DOHH2 (cell line): ENCODE measurements at regions not wholly inside any gene's neighbourhood (a gene's known extent, or its start where the extent isn't known, plus 50 kb on each side); places are given as distances from the start of the nearest gene placed in this dataset.

Experiments used
- H3F3A ChIP-seq: fragments of 200-600 bp; sonication (generic), shearing (Covaris generic); 2 replicates; pipeline ENCODE4 v1.6.0; 2016; ENCODE audit warnings: antibody characterized with exemption, mild to moderate bottlenecking; ENCODE audit not compliant: control insufficient read depth, insufficient read depth
- H3K27ac ChIP-seq: fragments of 200-600 bp; sonication (generic); 2 replicates; pipeline ENCODE4 v1.5.1; 2014; ENCODE audit warnings: low read depth, mild to moderate bottlenecking, low read length, moderate library complexity
- H3K27me3 ChIP-seq: fragments of 200-600 bp; sonication (generic); 2 replicates; pipeline ENCODE4 v1.6.1; 2014; ENCODE audit warnings: mild to moderate bottlenecking, low read length, mixed read lengths; ENCODE audit not compliant: control insufficient read depth
- H3K36me3 ChIP-seq: fragments of 200-600 bp; sonication (generic); 2 replicates; pipeline ENCODE4 v1.6.1; 2014; ENCODE audit warnings: mild to moderate bottlenecking, low read length, moderate library complexity, mixed read lengths; ENCODE audit not compliant: control insufficient read depth
- H3K4me1 ChIP-seq: fragments of 200-600 bp; sonication (generic); 2 replicates; pipeline ENCODE4 v1.6.1; 2014; ENCODE audit warnings: mild to moderate bottlenecking, low read length, mixed read lengths; ENCODE audit not compliant: control insufficient read depth
- H3K4me2 ChIP-seq: fragments of 200-600 bp; sonication (generic); 2 replicates; pipeline ENCODE4 v1.6.0; 2014; ENCODE audit warnings: mild to moderate bottlenecking, low read length, moderate library complexity
- H3K4me3 ChIP-seq: fragments of 200-600 bp; sonication (generic); 2 replicates; pipeline ENCODE4 v1.5.1; 2014; ENCODE audit warnings: mild to moderate bottlenecking, low read length, mixed read lengths
- H3K79me2 ChIP-seq: fragments of 200-600 bp; sonication (generic); 2 replicates; pipeline ENCODE4 v1.6.1; 2014; ENCODE audit warnings: mild to moderate bottlenecking, low read length, mixed read lengths; ENCODE audit not compliant: control insufficient read depth
- H3K9me2 ChIP-seq: fragments of 200-600 bp; sonication (generic); replicated peaks from 2 replicates; pipeline ENCODE4 v1.6.1; 2014; ENCODE audit warnings: mild to moderate bottlenecking, low read length, mixed read lengths; ENCODE audit not compliant: control insufficient read depth
- H3K9me3 ChIP-seq: fragments of 200-600 bp; sonication (generic); 2 replicates; pipeline ENCODE4 v1.6.1; 2014; ENCODE audit warnings: antibody characterized with exemption, low read length, mixed read lengths; ENCODE audit not compliant: control insufficient read depth, insufficient read depth
- H4K20me1 ChIP-seq: fragments of 200-600 bp; sonication (generic); 2 replicates; pipeline ENCODE4 v1.6.0; 2014; ENCODE audit warnings: low read depth, mild to moderate bottlenecking, antibody characterized with exemption, low read length, moderate library complexity; ENCODE audit not compliant: control insufficient read depth, insufficient read depth
- CTCF ChIP-seq: fragments of 200-600 bp; sonication (generic); IDR thresholded peaks from one replicate; pipeline ENCODE4 v1.5.1; 2014; ENCODE audit warnings: antibody characterized with exemption, mild to moderate bottlenecking, low read depth, low read length; ENCODE audit not compliant: poor library complexity, severe bottlenecking
- EZH2phosphoT487 ChIP-seq: fragments of 200-600 bp; sonication (generic); IDR thresholded peaks from 2 replicates; pipeline ENCODE4 v1.6.1; 2017; ENCODE audit warnings: borderline replicate concordance, mild to moderate bottlenecking, antibody characterized with exemption, low read length, moderate library complexity, mixed read lengths

GRCh38 chr21:19145682-19146293 lies 742.2 kb upstream of the TMPRSS15 start:
- Histone ChIP-seq H3K27ac (no peak overlapping the region), H3K4me2 (no peak overlapping the region), H3F3A (no peaks in the 10 kb centered on the region), H3K4me3 (no peak overlapping the region), H3K79me2 (no peaks in the 10 kb centered on the region), H3K9me3 (no peaks in the 10 kb centered on the region; the same call in 1 of the 2 replicates), H3K27me3 (no peaks in the 10 kb centered on the region), H3K9me2 (no peaks in the 10 kb centered on the region), H4K20me1 (no peaks in the 10 kb centered on the region), H3K4me1 (no peaks in the 10 kb centered on the region), H3K36me3 (no peaks in the 10 kb centered on the region)
- TF ChIP-seq EZH2phosphoT487, result no peak
- TF ChIP-seq CTCF, result no peak

- no peaks in the 10 kb centered on the region for H3K9me2 ChIP-seq
- H4K20me1 ChIP-seq, result no peaks in the 10 kb centered on the region
- H3K4me3 ChIP-seq, result no peak overlapping the region
- H3K36me3 ChIP-seq, result no peaks in the 10 kb centered on the region
- TF ChIP-seq EZH2phosphoT487 (no peak), CTCF (no peak)
- H3F3A ChIP-seq, result no peaks in the 10 kb centered on the region
- no peaks in the 10 kb centered on the region for H3K79me2 ChIP-seq
- H3K27ac ChIP-seq, result no peak overlapping the region
- no peaks in the 10 kb centered on the region for H3K27me3 ChIP-seq
- H3K4me1 ChIP-seq, result no peaks in the 10 kb centered on the region
- no peak overlapping the region for H3K4me2 ChIP-seq
- no peaks in the 10 kb centered on the region; the same call in 1 of the 2 replicates for H3K9me3 ChIP-seq
Measured at GRCh38 chr21:19148056-19148455, 744.5 kb upstream of the TMPRSS15 start.

GRCh38 chr21:19171585-19171984 lies 768.0 kb upstream of the TMPRSS15 start:
- Histone ChIP-seq H3K4me1 (no peaks in the 10 kb centered on the region), H3K9me2 (no peaks in the 10 kb centered on the region), H3K4me2 (no peak overlapping the region), H3K27me3 (no peaks in the 10 kb centered on the region), H3K79me2 (no peaks in the 10 kb centered on the region), H3K36me3 (no peaks in the 10 kb centered on the region), H4K20me1 (no peaks in the 10 kb centered on the region), H3F3A (no peaks in the 10 kb centered on the region), H3K4me3 (no peak overlapping the region), H3K27ac (no peak overlapping the region), H3K9me3 (no peaks in the 10 kb centered on the region)
- no peak for TF ChIP-seq CTCF
- TF ChIP-seq EZH2phosphoT487, result no peak

- H3K9me3 ChIP-seq, result no peaks in the 10 kb centered on the region
Measured at GRCh38 chr21:19181604-19182140, 778.1 kb upstream of the TMPRSS15 start.

More at GRCh38 chr21:19181604-19182140, 778.1 kb upstream of the TMPRSS15 start:
- no peaks in the 10 kb centered on the region for H3K4me1 ChIP-seq
- no peaks in the 10 kb centered on the region for H3K36me3 ChIP-seq
- H3F3A ChIP-seq, result no peaks in the 10 kb centered on the region
- no peaks in the 10 kb centered on the region for H3K9me2 ChIP-seq
- H3K27ac ChIP-seq, result no peak overlapping the region
- no peak overlapping the region for H3K4me3 ChIP-seq
- H3K27me3 ChIP-seq, result no peaks in the 10 kb centered on the region
- TF ChIP-seq CTCF, result no peak
- TF ChIP-seq EZH2phosphoT487, result no peak
- no peak overlapping the region for H3K4me2 ChIP-seq
- H4K20me1 ChIP-seq, result no peaks in the 10 kb centered on the region
- H3K79me2 ChIP-seq, result no peaks in the 10 kb centered on the region
